Heart left ventricle (tissue), 16 donors: ENCODE measurements at regions not wholly inside any gene's neighbourhood (a gene's known extent, or its start where the extent isn't known, plus 50 kb on each side); places are given as distances from the start of the nearest gene placed in this dataset.

Experiments used
- ATAC-seq, 4 donors: fragments of 200-7000 bp; cut with Tn5 transposase; one replicate each; pipeline ENCODE4 v1.9.1; 2020 to 2022; ENCODE audit warnings: moderate library complexity in 4 of 4, mild to moderate bottlenecking in 3 of 4, moderate number of reproducible peaks in 1 of 4
- DNase-seq, 5 donors: peaks; one replicate each; pipeline ENCODE4 v3.0.0-alpha.2; 2020
- H3K27ac ChIP-seq, 12 donors: fragments of 200-600 bp; sonication (generic) in 4 of 12; one replicate each; pipeline versions ENCODE4 v1.5.0 to v1.8.0; 2016 to 2022; ENCODE audit warnings: mild to moderate bottlenecking in 2 of 12
- H3K27me3 ChIP-seq, 9 donors: fragments of 200-600 bp; sonication (generic) in 2 of 9; one replicate each; pipeline versions ENCODE4 v1.5.1 to v1.8.0; 2016 to 2022; ENCODE audit warnings: mild to moderate bottlenecking in 3 of 9
- H3K36me3 ChIP-seq, 9 donors: fragments of 200-600 bp; sonication (generic) in 2 of 9; one replicate each; pipeline versions ENCODE4 v1.5.0 to v1.8.0; 2018 to 2022; ENCODE audit warnings: mild to moderate bottlenecking in 2 of 9
- H3K4me1 ChIP-seq, 12 donors: fragments of 200-600 bp; sonication (generic) in 4 of 12; one replicate each; pipeline versions ENCODE4 v1.5.0 to v1.8.0; 2016 to 2022; ENCODE audit warnings: mild to moderate bottlenecking in 3 of 12
- H3K4me3 ChIP-seq, 12 donors: fragments of 200-600 bp; sonication (generic) in 4 of 12; one replicate each; pipeline versions ENCODE4 v1.5.0 to v1.8.0; 2017 to 2022; ENCODE audit warnings: mild to moderate bottlenecking in 9 of 12, moderate library complexity in 4 of 12
- H3K9me3 ChIP-seq, 12 donors: fragments of 200-600 bp; sonication (generic) in 4 of 12; one replicate each; pipeline versions ENCODE4 v1.5.0 to v1.8.0; 2016 to 2022; ENCODE audit warnings: mild to moderate bottlenecking in 1 of 12
- POLR2A ChIP-seq, 2 donors: fragments of 450-650 bp; IDR thresholded peaks; one replicate each; pipeline ENCODE4 v1.6.1; 2017; ENCODE audit warnings: antibody characterized with exemption in 2 of 2, mild to moderate bottlenecking in 2 of 2, moderate library complexity in 2 of 2
- WGBS, 4 donors: extraction: QIAGEN DNeasy Blood & Tissue Kit in 2 of 4; methylation state at CpG; one replicate each; pipeline versions ENCODE4 v1.1.5 to v1.1.7; 2013 to 2018; 5-methylcytosine and 5-hydroxymethylcytosine counted together
- intact Hi-C, 10 donors: fragments of 100-400 bp; cut with DNase I; formaldehyde crosslinking; loops; one replicate each; pipeline versions ENCODE4 v1.11.1 to v1.14.2; 2022
- TF ChIP-seq, protein P1 (sequence below), 12 donors: fragments of 200-600 bp; sonication (generic) in 4 of 12; IDR thresholded peaks; one replicate each; pipeline versions ENCODE4 v1.5.0 to v1.8.0; 2018 to 2022; ENCODE audit warnings: antibody characterized with exemption in 12 of 12, mild to moderate bottlenecking in 5 of 12
- donor health status: ischemic (EF 13 %, LVEDD 7.1; RV severe dilation, severe dysfunction).
- donor health status: healthy with polysubstance abuse.
- donor health status: DM: no; HTN: yes; CAD: no.
- donor health status: DM: no; HTN: no; CAD: no.
- donor health status: ischemic (EF 25% LVEDD 6.9; RV normal size, moderate dysfunction).
- donor health status: ischemic (EF 25% LVEDD 5.7; RV mildly dilated, moderate dysfunction).
- donor health status: healthy.
- donor health status: DM: yes; HTN: yes; CAD: no.
- donor health status: ischemic (EF 35%, LVEDD 5.7; RV mildly dilated, moderate dysfunction).
- donor health status: nonischemic (EF 11% LVEDD 7.7; RV severe dilation, severe dysfunction).
- donor health status: DM: yes; HTN: yes; CAD: no.
- donor health status: PGD.
- donor health status: ischemic (EF 29% LVEDD 5.4; RV normal size, mild dysfunction).
- donor health status: nonischemic (EF 23%, LVEDD 6.1; RV moderate dilation, normal function).

DNA sequence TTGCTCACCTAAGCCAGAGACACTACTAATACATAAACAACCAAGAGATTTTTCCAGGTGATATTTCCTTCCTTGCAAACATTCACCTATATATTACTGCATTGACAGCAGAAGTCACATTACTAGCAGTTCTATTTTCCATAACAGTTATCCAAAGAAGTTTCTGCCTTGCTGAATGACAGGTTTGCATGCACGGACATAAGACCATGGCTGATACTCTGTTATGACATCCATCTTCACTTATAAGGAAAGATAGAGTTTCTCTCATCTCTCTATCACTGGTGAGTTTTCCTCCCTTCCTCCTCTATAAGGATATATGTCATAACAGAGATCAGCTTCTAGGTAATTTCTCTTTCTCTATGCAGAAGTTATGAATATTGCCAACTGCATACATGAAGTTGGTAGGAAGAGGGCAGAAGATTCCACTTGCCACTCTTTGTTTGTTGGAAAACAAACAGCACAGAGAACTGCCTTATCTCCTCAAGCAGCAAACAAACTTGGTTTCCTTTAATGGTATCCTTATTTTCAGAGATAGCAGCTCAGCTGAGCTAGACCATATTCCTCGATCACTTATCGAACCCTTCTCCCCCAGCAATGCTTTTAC, 557.0 kb downstream of the VRK1 start:
- WGBS, 4 donors, result 41 to 62% (median 50%) methylated on average over 3 of the region's 3 CpGs
- intact Hi-C loops, result no loop called here

DNA sequence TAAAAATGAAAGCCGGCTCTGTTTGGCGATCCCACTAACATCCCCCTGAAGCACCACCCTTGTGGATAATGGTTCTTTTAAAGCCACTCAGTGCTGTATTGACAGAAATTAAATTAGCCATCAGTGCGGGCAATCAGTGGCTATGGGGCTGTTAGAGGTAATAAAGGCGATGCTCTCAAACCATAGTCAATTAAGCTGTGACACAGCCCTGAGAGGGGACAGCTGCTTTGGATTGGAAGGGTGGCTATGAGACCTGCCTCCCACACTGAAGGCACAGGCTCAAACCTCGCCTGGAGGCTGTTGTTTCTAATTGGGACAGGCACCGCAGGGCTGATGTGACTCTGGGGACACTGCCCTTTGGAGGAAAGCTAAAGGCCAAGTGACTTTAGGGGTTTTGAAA, 562.2 kb downstream of the VRK1 start:
- 71 to 80% (median 76%) methylated on average over 6 of the region's 6 CpGs for WGBS, 4 donors
- intact Hi-C loops, result no loop called here
- Histone ChIP-seq H3K4me3 (no peak overlapping the region), H3K36me3 (no peaks in the 10 kb centered on the region), H3K4me1 (no peaks in the 10 kb centered on the region), H3K27ac (no peak overlapping the region), H3K27me3 (peaks cover 0 to 4% (median 0%) of the 10 kb centered on the region in 9 donors), H3K9me3 (no peaks in the 10 kb centered on the region)
- no peak for DNase-seq
- no peak for ATAC-seq
- TF ChIP-seq POLR2A (IDR thresholded peaks at IDR 0.05), result no peak
- TF ChIP-seq, protein P1, sequence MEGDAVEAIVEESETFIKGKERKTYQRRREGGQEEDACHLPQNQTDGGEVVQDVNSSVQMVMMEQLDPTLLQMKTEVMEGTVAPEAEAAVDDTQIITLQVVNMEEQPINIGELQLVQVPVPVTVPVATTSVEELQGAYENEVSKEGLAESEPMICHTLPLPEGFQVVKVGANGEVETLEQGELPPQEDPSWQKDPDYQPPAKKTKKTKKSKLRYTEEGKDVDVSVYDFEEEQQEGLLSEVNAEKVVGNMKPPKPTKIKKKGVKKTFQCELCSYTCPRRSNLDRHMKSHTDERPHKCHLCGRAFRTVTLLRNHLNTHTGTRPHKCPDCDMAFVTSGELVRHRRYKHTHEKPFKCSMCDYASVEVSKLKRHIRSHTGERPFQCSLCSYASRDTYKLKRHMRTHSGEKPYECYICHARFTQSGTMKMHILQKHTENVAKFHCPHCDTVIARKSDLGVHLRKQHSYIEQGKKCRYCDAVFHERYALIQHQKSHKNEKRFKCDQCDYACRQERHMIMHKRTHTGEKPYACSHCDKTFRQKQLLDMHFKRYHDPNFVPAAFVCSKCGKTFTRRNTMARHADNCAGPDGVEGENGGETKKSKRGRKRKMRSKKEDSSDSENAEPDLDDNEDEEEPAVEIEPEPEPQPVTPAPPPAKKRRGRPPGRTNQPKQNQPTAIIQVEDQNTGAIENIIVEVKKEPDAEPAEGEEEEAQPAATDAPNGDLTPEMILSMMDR (IDR thresholded peaks at IDR 0.05), result no peak

More for the DNA sequence above, 557.0 kb downstream of the VRK1 start:
- no peak overlapping the region for H3K27ac ChIP-seq
- peaks cover 0 to 4% (median 0%) of the 10 kb centered on the region in 9 donors for H3K27me3 ChIP-seq
- no peak overlapping the region for H3K4me3 ChIP-seq
- no peaks in the 10 kb centered on the region for H3K9me3 ChIP-seq
- TF ChIP-seq, protein P1 (IDR thresholded peaks at IDR 0.05), result no peak
- TF ChIP-seq POLR2A (IDR thresholded peaks at IDR 0.05), result no peak
- no peak for DNase-seq
- H3K4me1 ChIP-seq, result no peaks in the 10 kb centered on the region
- H3K36me3 ChIP-seq, result no peaks in the 10 kb centered on the region
- ATAC-seq, result no peak

DNA sequence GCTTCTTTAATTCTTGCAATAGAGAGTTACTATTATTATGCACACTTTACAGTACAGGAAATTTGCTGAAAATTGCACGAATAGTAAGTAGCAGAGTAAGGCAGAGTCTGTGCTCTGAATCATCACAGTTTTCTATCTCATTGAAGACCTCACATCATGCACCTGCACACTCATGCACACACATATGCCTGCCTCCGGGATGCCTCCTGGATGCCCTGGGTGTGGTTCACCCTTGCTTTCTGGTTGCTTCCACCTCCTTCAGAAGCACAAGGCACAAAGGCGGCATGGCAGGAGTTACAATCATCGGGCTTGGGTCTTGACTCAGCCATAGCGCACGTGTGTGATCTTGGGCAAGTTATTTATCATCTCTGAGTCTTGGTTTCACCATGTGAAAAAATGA, 564.0 kb downstream of the VRK1 start:
- intact Hi-C loops, result no loop called here

DNA sequence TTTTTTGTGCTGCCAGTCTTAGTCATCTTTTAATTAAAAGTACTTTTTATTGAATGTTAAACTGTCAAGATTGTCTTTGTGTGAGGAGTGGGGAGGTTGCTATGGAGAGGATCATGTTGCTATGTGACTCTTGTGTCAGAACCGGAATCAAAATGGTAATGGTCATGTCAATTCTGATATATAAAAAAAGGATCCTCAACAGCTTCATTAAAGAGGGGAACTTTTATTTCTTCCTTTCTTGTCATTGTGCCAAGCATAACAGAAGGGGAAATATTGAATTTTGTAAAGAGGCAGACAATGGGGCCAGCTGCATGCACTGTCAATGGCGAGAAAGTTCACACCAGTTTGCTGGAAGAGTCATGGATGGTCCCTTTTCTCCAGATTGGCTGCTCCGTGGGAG, 564.8 kb downstream of the VRK1 start:
- H3K4me1 ChIP-seq, result no peaks in the 10 kb centered on the region

More for the DNA sequence above, 564.0 kb downstream of the VRK1 start:
- H3K27ac ChIP-seq, result no peak overlapping the region
- 78 to 92% (median 86%) methylated on average over 6 of the region's 6 CpGs for WGBS, 4 donors
- ATAC-seq (no peak), DNase-seq (no peak)
- H3K4me1 ChIP-seq, result no peaks in the 10 kb centered on the region
- no peaks in the 10 kb centered on the region for H3K9me3 ChIP-seq
- H3K27me3 ChIP-seq, result peaks cover 0 to 8% (median 0%) of the 10 kb centered on the region in 9 donors
- H3K36me3 ChIP-seq, result no peaks in the 10 kb centered on the region
- H3K4me3 ChIP-seq, result no peak overlapping the region
- TF ChIP-seq, protein P1 (IDR thresholded peaks at IDR 0.05), result no peak
- no peak for TF ChIP-seq POLR2A (IDR thresholded peaks at IDR 0.05)

More for the DNA sequence above, 564.8 kb downstream of the VRK1 start:
- 74 to 84% (median 81%) methylated on average over 3 of the region's 3 CpGs for WGBS, 4 donors
- Histone ChIP-seq H3K9me3 (no peaks in the 10 kb centered on the region), H3K36me3 (no peaks in the 10 kb centered on the region), H3K27ac (no peak overlapping the region), H3K4me3 (no peak overlapping the region), H3K27me3 (peaks cover 0 to 8% (median 0%) of the 10 kb centered on the region in 9 donors)
- DNase-seq, result no peak
- no peak for TF ChIP-seq POLR2A (IDR thresholded peaks at IDR 0.05)
- TF ChIP-seq, protein P1 (IDR thresholded peaks at IDR 0.05), result no peak
- ATAC-seq, result no peak
- intact Hi-C loops, result no loop called here
